Heart left ventricle (tissue), 16 donors: ENCODE measurements at regions not wholly inside any gene's neighbourhood (a gene's known extent, or its start where the extent isn't known, plus 50 kb on each side); places are given as distances from the start of the nearest gene placed in this dataset.

ENCODE experiments used
- ATAC-seq, 4 donors: fragments of 200-7000 bp; cut with Tn5 transposase; one replicate each; pipeline ENCODE4 v1.9.1; 2020 to 2022; ENCODE audit warnings: moderate library complexity in 4 of 4, mild to moderate bottlenecking in 3 of 4, moderate number of reproducible peaks in 1 of 4
- DNase-seq, 5 donors: peaks; one replicate each; pipeline ENCODE4 v3.0.0-alpha.2; 2020
- H3K27ac ChIP-seq, 12 donors: fragments of 200-600 bp; sonication (generic) in 4 of 12; one replicate each; pipeline versions ENCODE4 v1.5.0 to v1.8.0; 2016 to 2022; ENCODE audit warnings: mild to moderate bottlenecking in 2 of 12
- H3K27me3 ChIP-seq, 9 donors: fragments of 200-600 bp; sonication (generic) in 2 of 9; one replicate each; pipeline versions ENCODE4 v1.5.1 to v1.8.0; 2016 to 2022; ENCODE audit warnings: mild to moderate bottlenecking in 3 of 9
- H3K36me3 ChIP-seq, 9 donors: fragments of 200-600 bp; sonication (generic) in 2 of 9; one replicate each; pipeline versions ENCODE4 v1.5.0 to v1.8.0; 2018 to 2022; ENCODE audit warnings: mild to moderate bottlenecking in 2 of 9
- H3K4me1 ChIP-seq, 12 donors: fragments of 200-600 bp; sonication (generic) in 4 of 12; one replicate each; pipeline versions ENCODE4 v1.5.0 to v1.8.0; 2016 to 2022; ENCODE audit warnings: mild to moderate bottlenecking in 3 of 12
- H3K4me3 ChIP-seq, 12 donors: fragments of 200-600 bp; sonication (generic) in 4 of 12; one replicate each; pipeline versions ENCODE4 v1.5.0 to v1.8.0; 2017 to 2022; ENCODE audit warnings: mild to moderate bottlenecking in 9 of 12, moderate library complexity in 4 of 12
- H3K9me3 ChIP-seq, 12 donors: fragments of 200-600 bp; sonication (generic) in 4 of 12; one replicate each; pipeline versions ENCODE4 v1.5.0 to v1.8.0; 2016 to 2022; ENCODE audit warnings: mild to moderate bottlenecking in 1 of 12
- CTCF ChIP-seq, 12 donors: fragments of 200-600 bp; sonication (generic) in 4 of 12; IDR thresholded peaks; one replicate each; pipeline versions ENCODE4 v1.5.0 to v1.8.0; 2018 to 2022; ENCODE audit warnings: antibody characterized with exemption in 12 of 12, mild to moderate bottlenecking in 5 of 12
- POLR2A ChIP-seq, 2 donors: fragments of 450-650 bp; IDR thresholded peaks; one replicate each; pipeline ENCODE4 v1.6.1; 2017; ENCODE audit warnings: antibody characterized with exemption in 2 of 2, mild to moderate bottlenecking in 2 of 2, moderate library complexity in 2 of 2
- WGBS, 4 donors: extraction: QIAGEN DNeasy Blood & Tissue Kit in 2 of 4; methylation state at CpG; one replicate each; pipeline versions ENCODE4 v1.1.5 to v1.1.7; 2013 to 2018; 5-methylcytosine and 5-hydroxymethylcytosine counted together
- intact Hi-C, 10 donors: fragments of 100-400 bp; cut with DNase I; formaldehyde crosslinking; loops; one replicate each; pipeline versions ENCODE4 v1.11.1 to v1.14.2; 2022
- donor health status: ischemic (EF 13 %, LVEDD 7.1; RV severe dilation, severe dysfunction).
- donor health status: healthy with polysubstance abuse.
- donor health status: DM: no; HTN: yes; CAD: no.
- donor health status: DM: no; HTN: no; CAD: no.
- donor health status: ischemic (EF 25% LVEDD 6.9; RV normal size, moderate dysfunction).
- donor health status: ischemic (EF 25% LVEDD 5.7; RV mildly dilated, moderate dysfunction).
- donor health status: healthy.
- donor health status: DM: yes; HTN: yes; CAD: no.
- donor health status: ischemic (EF 35%, LVEDD 5.7; RV mildly dilated, moderate dysfunction).
- donor health status: nonischemic (EF 11% LVEDD 7.7; RV severe dilation, severe dysfunction).
- donor health status: DM: yes; HTN: yes; CAD: no.
- donor health status: PGD.
- donor health status: ischemic (EF 29% LVEDD 5.4; RV normal size, mild dysfunction).
- donor health status: nonischemic (EF 23%, LVEDD 6.1; RV moderate dilation, normal function).

- Histone ChIP-seq H3K4me1 (peaks cover 0 to 5% (median 0%) of the 10 kb centered on the region in 12 donors), H3K27me3 (no peaks in the 10 kb centered on the region), H3K36me3 (no peaks in the 10 kb centered on the region), H3K27ac (no peak overlapping the region), H3K9me3 (peaks cover 0 to 4% (median 0%) of the 10 kb centered on the region in 12 donors), H3K4me3 (no peak overlapping the region)
- ATAC-seq = no peak
- 87 to 92% (median 90%) methylated on average over 13 of the region's 13 CpGs for WGBS, 4 donors
- no peak for DNase-seq
- no peak for TF ChIP-seq CTCF (IDR thresholded peaks at IDR 0.05)
- no peak for TF ChIP-seq POLR2A (IDR thresholded peaks at IDR 0.05)
- intact Hi-C loops = no loop called here
Measured at GRCh38 chr9:16143947-16144890, 591.4 kb downstream of the CCDC171 start.

- intact Hi-C loops = no loop called here
- Histone ChIP-seq H3K9me3 (peaks cover 0 to 4% (median 0%) of the 10 kb centered on the region in 12 donors), H3K36me3 (no peaks in the 10 kb centered on the region), H3K4me1 (peaks cover 0 to 4% (median 0%) of the 10 kb centered on the region in 12 donors), H3K4me3 (no peak overlapping the region), H3K27ac (no peak overlapping the region), H3K27me3 (no peaks in the 10 kb centered on the region)
- DNase-seq (no peak), ATAC-seq (no peak)
- 74 to 83% (median 79%) methylated on average over 8 of the region's 8 CpGs for WGBS, 4 donors
- TF ChIP-seq POLR2A (IDR thresholded peaks at IDR 0.05) (no peak), CTCF (IDR thresholded peaks at IDR 0.05) (no peak)
Measured at GRCh38 chr9:16145196-16145950, 592.5 kb downstream of the CCDC171 start.

GRCh38 chr9:16147726-16148125 is 594.9 kb downstream of the CCDC171 start:
- Histone ChIP-seq H3K36me3 (no peaks in the 10 kb centered on the region), H3K27me3 (no peaks in the 10 kb centered on the region), H3K4me3 (no peak overlapping the region), H3K27ac (no peak overlapping the region), H3K4me1 (peaks cover 0 to 10% (median 0%) of the 10 kb centered on the region in 12 donors), H3K9me3 (peaks cover 0 to 4% (median 0%) of the 10 kb centered on the region in 12 donors)
- TF ChIP-seq CTCF (IDR thresholded peaks at IDR 0.05) (no peak), POLR2A (IDR thresholded peaks at IDR 0.05) (no peak)
- no peak for ATAC-seq
- intact Hi-C loops = no loop called here
- 83 to 87% (median 85%) methylated on average over 7 of the region's 7 CpGs for WGBS, 4 donors
- DNase-seq = no peak

GRCh38 chr9:16150501-16150900 is 597.7 kb downstream of the CCDC171 start:
- 34 to 36% (median 36%) methylated on average over 4 of the region's 4 CpGs for WGBS, 4 donors
- Histone ChIP-seq H3K27ac (peak overlapping the region in 4 of 12 donors; percentile 5 to 67 (median 21)), H3K9me3 (peaks cover 0 to 4% (median 0%) of the 10 kb centered on the region in 12 donors), H3K4me1 (peaks cover 0 to 16% (median 0%) of the 10 kb centered on the region in 12 donors), H3K27me3 (peaks cover 0 to 7% (median 0%) of the 10 kb centered on the region in 9 donors), H3K4me3 (no peak overlapping the region), H3K36me3 (no peaks in the 10 kb centered on the region)
- intact Hi-C loops = loop anchor here in 1 of 10 donors (5.0 kb wide), 1 partner anchor 47 kb away; no protein-coding TSS in a partner anchor
- TF ChIP-seq POLR2A (IDR thresholded peaks at IDR 0.05) (no peak), CTCF (IDR thresholded peaks at IDR 0.05) (no peak)
- peak in 4 of 5 donors; percentile 24 to 60 (median 49) for DNase-seq
- peak; percentile 88 to 90 (median 89) for ATAC-seq
